SK-N-SH (cell line): ENCODE measurements at regions not wholly inside any gene's neighbourhood (a gene's known extent, or its start where the extent isn't known, plus 50 kb on each side); places are given as distances from the start of the nearest gene placed in this dataset.

Experiments
- CTCF ChIA-PET: fragments of 300-600, 350-600 bp; formaldehyde crosslinking; extraction: SDS; loops from one replicate; lab custom pipeline; 2021; lab: Yijun Ruan, JAX
- POLR2A ChIA-PET: fragments of 350-600 bp; sonication (Branson Sonifier 250); formaldehyde crosslinking; extraction: SDS; loops from one replicate; lab custom pipeline; 2020; ENCODE audit warnings: antibody characterized with exemption, inconsistent platforms; lab: Yijun Ruan, JAX
- DNase-seq: peaks from one replicate; pipeline ENCODE4 v3.0.0; 2012
- H2AFZ ChIP-seq: fragments of 200-600 bp; sonication (generic); 2 replicates; pipeline ENCODE4 v1.8.1; 2016; ENCODE audit warnings: antibody characterized with exemption, mild to moderate bottlenecking, low read depth
- H3F3A ChIP-seq: fragments of 200-600 bp; sonication (generic); replicated peaks from 2 replicates; pipeline ENCODE3; 2016; ENCODE audit warnings: antibody characterized with exemption, mild to moderate bottlenecking; ENCODE audit not compliant: insufficient read depth
- H3K27ac ChIP-seq, 2 experiments: fragments of 200-500 bp in 1 of 2; fragments of 200-600 bp in 1 of 2; sonication (Bioruptor generic) in 1 of 2; sonication (generic), shearing (Covaris generic) in 1 of 2; 2 replicates each; pipeline versions ENCODE4 v1.5.1 to v1.6.1; 2014 to 2016; ENCODE audit warnings: low read depth in 2 of 2, inconsistent platforms in 1 of 2, low read length in 1 of 2, mild to moderate bottlenecking in 1 of 2, mixed read lengths in 1 of 2
- H3K27me3 ChIP-seq: fragments of 200-600 bp; sonication (generic), shearing (Covaris generic); 2 replicates; pipeline ENCODE4 v1.6.1; 2016; ENCODE audit warnings: mixed run types; ENCODE audit not compliant: insufficient read depth
- H3K36me3 ChIP-seq, 2 experiments: fragments of 200-500 bp in 1 of 2; fragments of 200-600 bp in 1 of 2; sonication (Bioruptor generic) in 1 of 2; sonication (generic) in 1 of 2; replicated peaks in 1 of 2; 2 replicates each; pipeline versions ENCODE3 to v1.5.1; 2014 to 2016; ENCODE audit warnings: low read length in 1 of 2, mild to moderate bottlenecking in 1 of 2; ENCODE audit not compliant: insufficient read depth in 2 of 2, control insufficient read depth in 1 of 2
- H3K4me1 ChIP-seq, 2 experiments: fragments of 200-500 bp in 1 of 2; fragments of 200-600 bp in 1 of 2; sonication (Bioruptor generic) in 1 of 2; sonication (generic), shearing (Covaris generic) in 1 of 2; 2 replicates each; pipeline versions ENCODE4 v1.5.1 to v1.6.1; 2014 to 2016; ENCODE audit warnings: low read depth in 1 of 2, low read length in 1 of 2, mixed run types in 1 of 2; ENCODE audit not compliant: insufficient read depth in 2 of 2, control insufficient read depth in 1 of 2
- H3K4me2 ChIP-seq: fragments of 200-600 bp; sonication (generic), shearing (Covaris generic); 2 replicates; pipeline ENCODE4 v1.6.1; 2017; ENCODE audit warnings: mixed run types
- H3K4me3 ChIP-seq, 2 experiments: fragments of 200-500 bp in 1 of 2; fragments of 200-600 bp in 1 of 2; sonication (Bioruptor generic) in 1 of 2; sonication (generic), shearing (Covaris generic) in 1 of 2; 2 replicates each; pipeline versions ENCODE4 v1.5.1 to v1.8.1; 2014 to 2016; ENCODE audit warnings: low read depth in 2 of 2, inconsistent platforms in 1 of 2, low read length in 1 of 2, mild to moderate bottlenecking in 1 of 2, mixed read lengths in 1 of 2, moderate library complexity in 1 of 2
- H3K79me2 ChIP-seq: fragments of 200-600 bp; sonication (generic); 2 replicates; pipeline ENCODE4 v1.8.1; 2017; ENCODE audit warnings: mild to moderate bottlenecking; ENCODE audit not compliant: insufficient read depth
- H3K9ac ChIP-seq: fragments of 200-600 bp; sonication (generic); 2 replicates; pipeline ENCODE4 v1.6.1; 2017; ENCODE audit warnings: mixed run types
- H3K9me2 ChIP-seq: fragments of 200-600 bp; sonication (generic); 2 replicates; pipeline ENCODE4 v1.6.1; 2017; ENCODE audit warnings: mixed run types
- H3K9me3 ChIP-seq: fragments of 200-600 bp; sonication (generic); 2 replicates; pipeline ENCODE4 v1.6.1; 2017; ENCODE audit warnings: mixed run types, mild to moderate bottlenecking, moderate library complexity
- H4K20me1 ChIP-seq: fragments of 200-600 bp; sonication (generic); 2 replicates; pipeline ENCODE4 v1.6.1; 2017; ENCODE audit warnings: mild to moderate bottlenecking, mixed run types; ENCODE audit not compliant: insufficient read depth
- CTCF ChIP-seq: fragments of 200-600 bp; sonication (generic); IDR thresholded peaks from 2 replicates; pipeline ENCODE4 v1.6.1; 2017; ENCODE audit warnings: antibody characterized with exemption, mild to moderate bottlenecking, moderate library complexity
- EP300 ChIP-seq, 2 experiments: IDR thresholded peaks; 2 replicates each; pipeline versions ENCODE4 v1.4.0 to v1.6.1; 2012; ENCODE audit warnings: borderline replicate concordance in 1 of 2, low read depth in 1 of 2, low read length in 1 of 2
- FOSL2 ChIP-seq: IDR thresholded peaks from 2 replicates; pipeline ENCODE4 v1.4.0; 2012; ENCODE audit warnings: low read depth, mild to moderate bottlenecking, moderate library complexity, borderline replicate concordance
- FOXJ3 ChIP-seq: sonication (generic); formaldehyde crosslinking; IDR thresholded peaks from 2 replicates; pipeline ENCODE4 v1.5.1; 2020; ENCODE audit warnings: mild to moderate bottlenecking, missing genetic modification reagents
- FOXM1 ChIP-seq: IDR thresholded peaks from 2 replicates; pipeline ENCODE4 v1.4.0; 2012; ENCODE audit warnings: low read depth, mild to moderate bottlenecking
- GABPA ChIP-seq: IDR thresholded peaks from 2 replicates; pipeline ENCODE4 v1.4.0; 2012; ENCODE audit warnings: low read depth, mild to moderate bottlenecking
- JUND ChIP-seq: IDR thresholded peaks from 2 replicates; pipeline ENCODE4 v1.4.0; 2012
- MAX ChIP-seq: IDR thresholded peaks from 2 replicates; pipeline ENCODE4 v1.4.0; 2012; ENCODE audit warnings: low read depth
- MEF2A ChIP-seq: IDR thresholded peaks from 2 replicates; pipeline ENCODE4 v1.4.0; 2012; ENCODE audit warnings: low read depth, borderline replicate concordance
- POLR2AphosphoS5 ChIP-seq: IDR thresholded peaks from 2 replicates; pipeline ENCODE4 v1.6.1; 2012; ENCODE audit warnings: low read depth, low read length
- RAD21 ChIP-seq: IDR thresholded peaks from 2 replicates; pipeline ENCODE4 v1.6.1; 2012; ENCODE audit warnings: mild to moderate bottlenecking, low read length
- RCOR1 ChIP-seq: fragments of 150-350 bp; IDR thresholded peaks from 2 replicates; pipeline ENCODE4 v1.6.1; 2017; ENCODE audit warnings: antibody characterized with exemption, low read length
- RFX5 ChIP-seq: IDR thresholded peaks from 2 replicates; pipeline ENCODE4 v1.6.1; 2012; ENCODE audit warnings: mild to moderate bottlenecking, improper control_type of control experiment, low read length
- SIN3A ChIP-seq: IDR thresholded peaks from 2 replicates; pipeline ENCODE4 v1.6.1; 2012; ENCODE audit warnings: low read depth, mild to moderate bottlenecking, low read length, moderate library complexity, borderline replicate concordance
- SMC3 ChIP-seq: IDR thresholded peaks from 2 replicates; pipeline ENCODE4 v1.6.1; 2012; ENCODE audit warnings: low read depth, low read length, improper control_type of control experiment
- USF1 ChIP-seq: IDR thresholded peaks from 2 replicates; pipeline ENCODE4 v1.4.0; 2012; ENCODE audit warnings: low read depth, borderline replicate concordance
- USF2 ChIP-seq: fragments of 150-350 bp; IDR thresholded peaks from 2 replicates; pipeline ENCODE4 v1.6.1; 2017; ENCODE audit warnings: antibody characterized with exemption, low read length, low read depth, borderline replicate concordance
- YY1 ChIP-seq: IDR thresholded peaks from 2 replicates; pipeline ENCODE4 v1.4.0; 2012; ENCODE audit warnings: low read depth, mild to moderate bottlenecking
- WGBS: methylation state at CpG from one replicate; pipeline ENCODE4 v1.1.6; 2017; ENCODE audit warnings: low lambda C conversion rate; 5-methylcytosine and 5-hydroxymethylcytosine counted together

- Histone ChIP-seq H3F3A (no peaks in the 10 kb centered on the region), H3K79me2 (no peaks in the 10 kb centered on the region), H2AFZ (no peak overlapping the region), H3K4me1 (peaks cover 10 to 18% of the 10 kb centered on the region in 2 experiments; a peak in 3 of 4 replicates), H3K4me2 (no peak overlapping the region), H3K27ac (no peak overlapping the region), H3K36me3 (no peaks in the 10 kb centered on the region), H3K4me3 (no peak overlapping the region), H3K9me3 (peaks cover 10% of the 10 kb centered on the region), H4K20me1 (no peaks in the 10 kb centered on the region), H3K27me3 (no peaks in the 10 kb centered on the region), H3K9ac (no peak overlapping the region), H3K9me2 (no peaks in the 10 kb centered on the region)
- 78% methylated on average over 5 of the region's 5 CpGs for WGBS
- CTCF ChIA-PET: interaction anchor here (0.6 to 3.8 kb wide), 8 partner anchors 11 to 556 kb away, joined by 3 to 14 read pairs (median 4); partner anchors contain the start of gene TRIM13
- DNase-seq: peak; percentile 17
- POLR2A ChIA-PET: no interaction called here
- TF ChIP-seq FOSL2 (no peak), RAD21 (peak; percentile 68), MEF2A (no peak), EP300 (IDR thresholded peaks at IDR 0.05; ENCODE audit: borderline replicate concordance in 1 of 2, low read depth in 1 of 2, low read length in 1 of 2) (no peak), JUND (no peak), YY1 (no peak), CTCF (peak; percentile 66), USF1 (no peak), USF2 (no peak), POLR2AphosphoS5 (no peak), FOXJ3 (CRISPR knock-in tag) (no peak), FOXM1 (no peak), GABPA (no peak), SIN3A (no peak), SMC3 (peak; percentile 53), RCOR1 (no peak), RFX5 (no peak), MAX (no peak)
These were observed 311.3 kb downstream of the DLEU7 start for GRCh38 chr13:50531917-50532899.
